ENCODE measurements at regions not wholly inside any gene's neighbourhood (a gene's known extent, or its start where the extent isn't known, plus 50 kb on each side); places are given as distances from the start of the nearest gene placed in this dataset.
"Not testable (repeated sequence)": the region's sequence is repeated elsewhere in the genome, so short reads cannot be mapped to it uniquely, and the experiment has no call there.

DNA sequence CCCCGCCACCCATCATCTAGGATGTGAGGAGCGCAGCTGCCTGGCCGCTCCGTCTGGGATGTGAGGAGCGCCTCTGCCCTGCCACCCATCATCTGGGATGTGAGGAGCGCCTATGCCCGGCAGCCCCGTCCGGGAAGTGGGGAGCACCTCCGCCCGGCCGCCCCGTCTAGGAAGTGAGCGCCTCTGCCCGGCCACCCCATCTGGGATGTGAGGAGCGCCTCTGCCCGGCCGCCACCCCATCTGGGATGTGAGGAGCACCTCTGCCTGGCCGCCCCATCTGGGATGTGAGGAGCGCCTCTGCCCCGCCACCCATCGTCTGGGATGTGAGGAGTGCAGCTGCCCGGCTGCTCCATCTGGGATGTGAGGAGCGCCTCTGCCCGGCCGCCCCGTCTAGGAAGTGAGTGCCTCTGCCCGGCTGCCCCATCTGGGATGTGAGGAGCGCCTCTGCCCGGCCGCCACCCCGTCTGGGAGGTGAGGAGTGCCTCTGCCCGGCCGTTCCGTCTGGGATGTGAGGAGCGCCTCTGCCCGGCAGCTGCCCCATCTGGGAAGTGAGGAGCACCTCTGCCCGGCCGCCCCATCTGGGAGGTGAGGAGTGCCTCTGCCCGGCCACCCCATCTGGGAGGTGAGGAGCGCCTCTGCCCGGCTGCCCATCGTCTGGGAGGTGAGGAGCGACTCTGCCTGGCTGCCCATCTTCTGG is 1086.5 kb downstream of the TYW1 start:
- DNase-seq (ENCODE audit: low read depth), result not testable (repeated sequence)

DNA sequence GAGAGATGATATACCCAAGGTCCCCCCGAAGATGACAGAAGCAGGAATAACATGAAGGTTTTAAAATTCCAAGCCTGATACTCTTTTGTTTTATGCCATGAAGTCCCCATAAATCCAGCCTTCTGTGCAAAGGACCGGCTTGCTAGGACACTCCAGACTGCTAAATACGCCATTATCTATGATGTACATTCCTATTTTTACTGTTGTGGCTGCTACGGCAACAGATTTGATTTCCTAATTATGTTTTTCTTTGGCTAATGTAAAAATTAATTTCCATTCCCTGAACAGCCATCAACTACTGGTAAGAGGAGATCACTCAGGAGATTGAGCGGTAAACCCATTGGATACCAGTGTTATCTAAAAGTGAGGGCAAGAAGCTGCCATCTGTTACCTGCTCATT is 1090.8 kb downstream of the TYW1 start:
- DNase-seq (ENCODE audit: low read depth), result no peak

DNA sequence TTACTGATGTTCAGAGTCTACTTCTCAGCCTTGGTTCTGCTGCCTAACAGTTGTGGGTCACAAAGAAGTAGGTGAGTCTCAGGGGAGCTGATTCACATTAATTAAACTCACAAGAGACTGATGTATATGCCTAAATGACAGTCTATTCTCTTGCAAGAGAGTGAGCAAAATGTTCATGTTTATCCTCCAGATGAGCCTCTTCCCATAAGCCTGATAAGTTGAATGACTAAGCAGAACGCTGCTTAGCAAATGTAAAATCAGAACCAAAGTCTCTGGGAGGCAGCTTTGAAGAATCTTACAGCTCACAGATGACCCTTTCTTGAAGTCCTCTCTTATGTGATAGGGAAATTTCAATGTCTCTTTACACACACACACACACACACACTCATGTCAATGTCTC is 1092.2 kb downstream of the TYW1 start:
- DNase-seq (ENCODE audit: low read depth), result no peak

DNA sequence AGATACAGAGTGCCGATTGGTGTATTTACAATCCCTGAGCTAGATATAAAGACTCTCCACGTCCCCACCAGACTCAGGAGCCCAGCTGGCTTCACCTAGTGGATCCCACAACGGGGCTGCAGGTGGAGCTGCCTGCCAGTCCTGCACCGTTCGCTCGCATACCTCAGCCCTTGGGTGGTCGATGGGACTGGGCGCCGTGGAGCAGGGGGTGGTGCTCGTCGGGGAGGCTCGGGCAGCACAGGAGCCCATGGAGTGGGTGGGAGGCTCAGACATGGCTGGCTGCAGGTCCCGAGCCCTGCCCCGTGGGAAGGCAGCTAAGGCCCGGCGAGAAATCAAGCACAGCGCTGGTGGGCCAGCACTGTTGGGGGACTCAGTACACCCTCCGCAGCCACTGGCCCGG is 1093.6 kb downstream of the TYW1 start:
- not testable (repeated sequence) for DNase-seq (ENCODE audit: low read depth)

DNA sequence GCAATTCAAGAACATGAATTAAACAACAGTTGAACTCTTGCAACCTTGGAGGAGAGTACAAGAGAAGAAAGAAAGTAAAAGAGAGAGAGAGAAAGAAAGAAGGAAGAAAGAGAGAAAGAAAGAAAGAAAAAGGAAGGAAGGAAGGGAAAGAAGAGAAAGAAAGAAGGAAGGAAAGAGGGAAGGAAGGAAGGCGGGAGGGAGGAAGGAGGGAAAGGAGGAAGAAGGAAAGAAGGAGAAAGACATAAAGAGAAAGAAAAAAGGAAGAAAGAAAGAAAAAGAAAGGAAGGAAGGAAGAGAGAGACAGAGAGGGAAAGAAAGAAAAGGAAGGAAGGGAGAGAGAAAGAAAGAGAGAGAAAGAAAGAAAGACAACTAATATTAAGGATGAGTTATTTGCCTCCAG is 1106.7 kb downstream of the TYW1 start:
- DNase-seq (ENCODE audit: low read depth), result no peak

DNA sequence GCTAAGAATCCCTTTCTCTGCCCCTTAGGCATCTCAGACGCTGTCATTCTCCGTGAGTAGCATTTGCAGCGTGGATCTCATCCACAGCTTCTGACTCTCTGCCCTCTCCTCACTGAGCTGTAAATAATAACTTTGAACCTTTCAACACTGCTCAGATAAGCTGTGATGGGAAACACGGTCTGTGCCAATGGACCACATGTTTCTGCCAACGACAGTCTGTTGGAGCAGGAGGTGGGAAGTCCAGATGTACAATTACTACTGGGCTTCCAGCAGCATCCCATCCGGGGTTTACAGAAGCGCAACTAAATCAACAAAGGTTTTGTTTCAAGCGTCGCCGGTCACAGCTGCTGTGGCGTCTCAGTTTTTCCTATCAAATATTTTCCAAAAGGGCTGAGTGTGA is 1110.6 kb downstream of the TYW1 start:
- DNase-seq (ENCODE audit: low read depth), result no peak

DNA sequence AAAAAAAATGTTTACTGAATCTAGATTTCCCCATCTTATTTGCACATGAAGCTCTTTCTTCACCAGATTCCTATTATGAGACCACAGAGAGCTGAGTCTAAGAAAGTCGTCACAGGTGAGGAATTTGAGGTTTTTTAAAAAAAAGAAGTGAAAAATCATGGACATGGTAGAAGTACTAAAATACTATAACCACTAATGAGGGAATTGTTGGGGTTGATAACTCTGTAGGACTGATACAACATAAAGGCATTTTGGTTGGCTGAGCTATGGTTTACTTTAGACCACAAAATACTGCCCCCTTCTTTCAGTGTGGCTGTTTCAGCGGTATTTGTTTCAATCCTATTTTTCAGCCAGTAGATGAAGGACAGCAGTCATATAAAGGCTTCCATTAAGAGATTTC is 1111.3 kb downstream of the TYW1 start:
- DNase-seq (ENCODE audit: low read depth), result no peak

DNA sequence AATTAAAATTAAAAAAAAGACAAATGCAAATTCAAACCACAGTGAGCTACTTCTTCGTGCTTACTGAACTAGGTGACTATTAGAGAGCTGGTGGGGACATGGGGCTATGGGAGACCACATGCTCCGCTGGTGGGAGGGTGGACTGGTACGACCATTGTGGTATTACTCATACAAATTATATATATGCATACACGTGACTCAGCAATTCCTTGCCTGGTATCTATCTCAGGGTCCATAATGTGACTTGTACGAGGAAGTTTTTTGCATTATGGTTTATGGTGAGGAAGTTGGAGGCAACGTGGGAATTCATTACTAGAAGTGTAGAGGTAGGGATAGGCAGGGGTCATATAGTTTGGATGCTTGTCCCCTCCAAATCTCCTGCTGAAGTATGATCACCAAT is 1112.7 kb downstream of the TYW1 start:
- no peak for DNase-seq (ENCODE audit: low read depth)

DNA sequence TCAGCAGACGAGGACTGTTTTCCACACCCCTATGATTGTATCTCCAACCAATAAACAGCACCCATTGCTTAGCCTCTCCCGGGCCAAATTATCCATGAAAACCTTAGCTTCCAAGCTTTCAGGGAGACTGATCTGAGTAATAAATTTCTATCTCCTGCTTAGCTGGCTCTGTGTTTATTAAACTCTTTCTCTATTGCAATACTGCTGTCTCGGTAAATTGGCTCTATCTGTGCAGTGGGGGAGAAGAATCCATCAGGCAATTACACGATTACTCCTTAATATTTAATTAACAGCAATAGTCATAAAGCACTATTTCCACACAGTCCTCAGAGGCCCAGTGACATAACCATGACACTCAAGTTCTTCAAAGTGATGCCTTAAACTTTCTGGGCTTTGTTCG is 1122.8 kb downstream of the TYW1 start:
- DNase-seq (ENCODE audit: low read depth), result no peak

DNA sequence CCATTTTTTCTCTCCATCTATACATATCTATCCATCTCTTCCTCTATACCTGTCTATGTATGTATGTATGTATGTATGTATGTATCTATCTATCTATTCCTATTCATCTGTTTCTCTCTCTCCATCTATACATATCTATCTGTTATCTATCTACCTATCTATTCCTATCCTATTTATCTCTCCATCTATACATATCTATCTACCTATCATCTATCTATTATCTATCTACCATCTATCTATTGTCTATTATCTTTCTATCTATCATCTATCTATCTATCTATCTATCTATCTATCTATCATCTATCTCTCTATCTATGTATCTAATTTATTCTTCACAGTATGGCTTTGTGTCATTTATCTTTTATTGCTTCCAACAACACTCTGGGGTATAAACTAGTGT is 1124.4 kb downstream of the TYW1 start:
- no peak for DNase-seq (ENCODE audit: low read depth)

DNA sequence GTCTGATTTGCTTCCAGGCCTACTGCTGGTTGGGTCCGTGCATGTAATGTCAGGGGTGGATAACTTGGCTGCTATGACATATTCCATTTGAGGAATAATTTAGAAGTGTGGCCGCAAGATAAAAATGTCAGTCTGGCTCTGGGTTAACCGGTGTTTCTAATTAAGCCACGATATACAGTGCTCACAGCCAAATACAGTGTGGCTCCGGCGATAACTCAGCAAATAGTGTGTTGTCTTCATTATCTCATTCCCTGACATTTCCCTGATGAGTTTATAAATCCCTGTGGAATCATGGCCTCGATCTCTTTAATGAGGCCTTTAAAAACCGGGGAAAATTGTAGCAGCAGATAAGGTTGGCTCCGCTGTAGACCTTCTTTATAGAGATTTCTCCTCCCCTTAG is 1125.0 kb downstream of the TYW1 start:
- no peak for DNase-seq (ENCODE audit: low read depth)

DNA sequence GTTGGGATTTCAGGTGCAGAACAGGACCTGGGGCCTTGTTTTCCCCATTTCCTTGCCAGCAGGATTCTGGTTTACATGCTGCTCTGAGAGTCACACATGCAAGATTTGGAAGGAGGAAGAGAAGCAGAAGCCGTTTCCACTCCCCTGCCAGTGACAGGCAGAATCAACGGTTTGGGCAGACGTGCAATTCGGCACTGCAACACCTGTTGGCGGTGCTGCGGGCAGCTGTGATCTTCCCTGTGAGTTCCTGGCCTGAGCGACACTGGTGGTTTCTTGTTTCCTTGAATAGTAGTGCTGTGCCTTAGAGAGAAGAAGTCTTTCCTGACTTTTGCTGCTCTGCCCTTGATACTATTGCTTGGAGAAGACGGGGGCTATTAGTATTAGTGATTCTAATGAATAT is 1126.2 kb downstream of the TYW1 start:
- DNase-seq (ENCODE audit: low read depth), result no peak

DNA sequence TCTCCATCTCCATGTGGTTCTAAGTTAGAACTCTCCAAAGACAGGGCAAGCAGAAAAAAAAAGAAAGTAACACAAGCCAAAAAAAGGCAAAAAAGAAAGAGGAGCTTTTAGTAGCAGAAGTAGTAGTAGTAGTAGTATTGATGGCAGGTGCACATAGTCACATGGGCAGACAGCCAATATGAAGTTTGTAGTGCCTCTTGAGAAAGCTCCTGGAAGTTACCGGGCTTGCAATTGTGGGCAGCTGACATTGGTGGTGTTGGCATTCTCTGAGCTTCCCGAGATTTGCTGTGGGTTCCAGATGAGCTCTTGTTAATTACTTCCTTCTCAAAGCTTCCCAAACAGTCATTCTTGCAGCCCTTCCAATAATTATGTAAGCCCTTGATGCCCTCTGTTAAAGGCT is 1128.5 kb downstream of the TYW1 start:
- DNase-seq (ENCODE audit: low read depth), result no peak

DNA sequence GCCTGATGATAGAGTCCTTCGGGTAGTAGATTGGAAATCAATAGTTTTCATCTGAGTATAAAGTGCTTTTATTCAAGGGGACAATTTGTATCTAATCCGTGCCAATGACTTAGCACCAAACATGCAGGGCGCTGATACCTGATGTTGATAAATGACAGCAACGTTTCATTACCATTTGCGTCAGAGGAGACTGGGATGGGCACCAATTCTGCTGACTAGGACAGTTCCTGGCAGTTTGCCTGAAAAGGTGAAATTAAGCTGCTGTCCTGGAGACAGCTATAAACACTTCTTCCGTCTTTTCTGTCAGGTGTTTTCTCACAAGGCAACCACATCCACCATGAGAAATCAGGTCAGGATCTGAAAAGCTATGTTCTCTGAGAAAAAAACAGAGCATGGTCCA is 1136.4 kb downstream of the TYW1 start:
- DNase-seq (ENCODE audit: low read depth), result no peak

DNA sequence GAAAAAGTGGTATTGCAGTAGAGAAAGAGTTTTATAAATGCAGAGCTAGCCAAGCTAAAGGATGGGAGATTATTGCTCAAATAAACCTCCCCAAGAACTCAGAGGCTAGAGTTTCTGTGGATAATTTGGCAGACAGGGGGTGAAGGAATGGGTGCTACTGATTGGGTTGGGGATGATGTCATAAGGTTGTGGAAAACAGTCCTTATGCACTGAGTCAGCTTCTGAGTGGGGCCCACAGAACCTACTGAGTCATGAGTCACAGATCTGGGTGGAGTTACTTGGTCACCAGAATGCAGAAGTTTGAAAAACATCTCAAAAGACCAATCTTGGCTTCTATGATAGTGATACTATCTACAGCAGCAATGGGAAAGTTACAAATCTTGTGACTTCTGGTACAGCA is 1146.7 kb downstream of the TYW1 start:
- no peak for DNase-seq (ENCODE audit: low read depth)

DNA sequence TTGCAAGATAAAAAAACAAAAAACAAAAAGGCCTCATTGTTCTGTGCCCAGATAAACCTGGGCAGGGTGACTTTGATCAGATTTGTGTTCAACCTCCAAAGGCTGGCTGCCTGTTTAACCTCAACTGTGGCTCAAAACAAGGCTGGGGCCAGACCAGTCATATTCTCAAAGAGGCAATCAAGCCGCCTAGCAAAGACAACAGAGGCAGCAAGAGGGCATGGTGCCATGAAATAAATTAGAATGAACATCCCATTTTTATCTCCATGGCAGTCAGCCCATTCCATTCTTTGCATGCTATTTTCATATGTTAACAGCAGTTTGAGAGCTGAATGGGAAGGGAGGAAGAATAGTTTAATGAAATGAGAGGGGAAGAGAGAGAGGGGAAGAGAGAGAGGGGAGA is 1150.3 kb downstream of the TYW1 start:
- no peak for DNase-seq (ENCODE audit: low read depth)

DNA sequence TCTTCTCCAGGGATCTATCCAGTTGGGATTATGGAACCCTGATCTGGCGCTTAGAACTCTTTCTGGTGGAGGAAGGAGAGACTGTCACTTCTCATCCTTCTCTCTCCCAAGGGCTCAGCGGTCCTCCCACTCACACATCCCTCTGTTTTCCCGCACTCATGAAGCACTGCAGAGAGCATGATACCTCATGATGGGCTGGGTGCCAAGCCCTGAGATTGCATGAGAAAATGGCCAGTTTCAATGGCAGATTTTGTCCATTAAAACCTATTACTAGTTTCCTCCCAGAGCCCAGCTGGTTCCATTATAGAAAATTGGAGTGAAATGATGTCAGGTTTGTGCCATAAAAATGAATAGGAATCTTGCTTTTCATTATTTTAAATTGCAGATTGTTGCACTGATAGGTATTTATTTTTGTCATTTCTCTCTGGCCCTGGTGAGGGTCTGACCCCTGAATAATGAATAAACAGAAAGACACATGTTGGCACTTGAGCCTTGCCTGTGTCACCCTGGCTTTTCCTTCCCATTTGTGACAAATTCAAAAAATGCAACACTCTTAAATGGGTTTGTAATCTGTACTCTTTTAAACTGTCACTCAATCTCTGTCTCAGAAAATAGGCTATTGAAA is 1151.1 kb downstream of the TYW1 start:
- DNase-seq (ENCODE audit: low read depth), result no peak

DNA sequence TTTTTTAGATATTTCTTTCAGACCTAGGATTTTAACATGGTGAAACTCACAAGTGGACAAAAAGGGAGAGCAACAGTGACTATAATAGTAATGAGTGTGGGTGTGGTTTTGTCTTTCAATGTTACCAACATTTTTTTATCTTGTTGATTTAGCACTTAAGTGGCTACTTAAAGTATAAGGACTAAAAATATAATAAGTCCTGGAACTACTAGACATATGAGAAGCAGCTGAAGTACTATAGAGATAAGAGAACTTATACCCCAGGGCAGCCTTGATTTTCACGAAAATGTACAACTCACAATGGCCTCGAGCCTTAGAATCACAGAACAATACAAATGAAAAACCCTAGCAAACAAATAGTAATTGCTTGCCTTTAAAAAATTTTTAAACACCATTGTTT is 1151.8 kb downstream of the TYW1 start:
- DNase-seq (ENCODE audit: low read depth), result no peak

DNA sequence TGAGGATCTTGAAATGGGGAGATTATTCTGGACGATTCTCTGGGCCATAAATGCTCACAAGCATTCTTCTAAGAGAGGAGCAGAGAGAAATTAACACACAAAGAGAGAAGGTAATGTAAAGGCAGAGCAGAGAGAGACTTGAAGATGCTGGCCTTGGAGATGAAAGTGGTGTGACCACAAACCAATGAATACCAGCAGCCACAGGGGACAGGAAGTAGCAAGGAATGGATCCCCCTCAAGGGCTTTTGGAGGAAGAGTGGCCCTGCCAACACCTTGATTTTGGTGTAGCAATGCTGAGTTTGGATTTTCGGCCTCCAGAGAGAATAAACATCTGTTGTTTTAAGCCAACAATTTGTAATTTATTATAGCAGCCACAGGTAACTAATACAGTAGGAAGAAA is 1155.6 kb downstream of the TYW1 start:
- no peak for DNase-seq (ENCODE audit: low read depth)

DNA sequence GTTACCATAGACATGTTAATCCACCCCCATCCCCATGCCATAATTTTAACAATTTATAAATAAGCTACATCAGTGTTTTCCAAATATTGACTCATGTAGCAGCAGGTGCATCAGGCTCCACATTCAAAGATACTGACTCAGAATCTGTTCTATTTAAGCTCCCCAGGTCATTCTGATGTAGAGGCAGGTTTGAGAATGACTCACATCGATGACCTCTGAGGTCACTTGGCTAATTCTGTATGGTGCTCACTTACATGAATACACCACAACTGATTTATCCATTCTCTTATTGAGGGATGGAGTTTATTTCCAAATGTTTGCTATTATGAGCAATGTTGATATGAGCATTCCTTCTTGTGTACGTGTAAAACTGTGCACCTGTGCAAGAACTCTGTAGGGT is 1159.0 kb downstream of the TYW1 start:
- DNase-seq (ENCODE audit: low read depth), result no peak

DNA sequence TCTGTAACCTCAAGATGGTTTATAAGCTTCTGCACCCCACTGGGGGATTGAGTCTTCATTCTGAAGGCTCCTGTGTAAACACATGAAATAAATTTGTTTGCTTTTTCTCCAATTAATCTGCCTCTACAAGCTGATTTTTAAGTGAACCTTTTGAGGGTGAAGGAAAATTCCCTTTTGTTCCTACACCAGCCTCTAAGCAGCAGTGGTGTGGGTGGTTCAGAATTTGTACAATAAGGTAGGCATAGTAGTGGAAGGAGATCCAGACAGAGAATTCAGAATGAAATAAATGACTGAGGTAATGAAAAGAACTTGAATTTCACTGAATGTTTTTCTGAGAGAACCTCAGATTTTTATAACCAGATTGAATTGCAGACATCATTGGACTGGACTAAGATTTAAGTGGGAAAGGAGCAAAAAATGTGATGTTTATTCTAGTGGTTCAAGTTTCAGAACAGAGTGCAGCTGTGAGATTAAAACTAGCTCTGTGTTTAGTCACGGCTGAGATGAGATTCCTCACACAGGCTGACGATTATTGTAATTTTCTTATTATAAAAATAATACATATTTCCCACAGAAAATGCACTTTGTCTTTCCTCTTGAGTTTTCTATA is 1162.2 kb downstream of the TYW1 start:
- no peak for DNase-seq (ENCODE audit: low read depth)

DNA sequence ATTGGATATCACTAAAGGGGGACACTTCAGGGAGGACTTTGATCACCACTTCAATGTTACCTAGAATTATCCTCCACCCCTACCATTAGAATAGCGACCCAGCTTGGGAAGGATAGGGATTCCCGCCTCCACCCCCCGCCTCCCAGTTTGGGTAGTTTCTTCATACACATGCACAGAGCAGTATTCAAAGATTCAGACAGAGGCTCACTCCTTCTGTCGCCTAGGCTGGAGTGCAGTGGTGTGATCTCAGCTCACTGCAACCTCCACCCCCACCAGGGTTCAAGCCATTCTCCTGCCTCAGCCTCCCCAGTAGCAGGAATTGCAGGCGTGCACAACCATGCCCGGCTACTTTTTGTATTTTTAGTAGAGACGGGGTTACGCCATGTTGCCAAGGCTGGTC is 1166.1 kb downstream of the TYW1 start:
- no peak for DNase-seq (ENCODE audit: low read depth)

DNA sequence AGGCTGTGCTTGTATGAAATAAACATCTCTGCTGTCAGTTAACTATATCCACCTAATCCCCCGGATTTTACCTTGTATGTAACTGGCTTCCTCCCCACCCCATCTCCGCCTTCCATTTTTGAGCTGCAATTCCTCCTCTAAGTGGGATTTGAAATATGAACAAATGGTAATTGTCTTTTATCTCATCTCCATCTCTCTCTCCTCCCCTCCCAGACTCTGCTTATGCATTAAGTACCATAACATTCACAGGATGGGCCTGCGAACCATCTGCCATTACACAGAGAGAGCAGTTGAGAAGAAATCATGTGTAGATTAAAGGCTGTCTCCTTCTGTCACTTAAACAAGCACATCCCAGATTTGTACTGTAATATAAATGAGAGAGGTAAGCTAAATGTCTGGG is 1169.9 kb downstream of the TYW1 start:
- no peak for DNase-seq (ENCODE audit: low read depth)

DNA sequence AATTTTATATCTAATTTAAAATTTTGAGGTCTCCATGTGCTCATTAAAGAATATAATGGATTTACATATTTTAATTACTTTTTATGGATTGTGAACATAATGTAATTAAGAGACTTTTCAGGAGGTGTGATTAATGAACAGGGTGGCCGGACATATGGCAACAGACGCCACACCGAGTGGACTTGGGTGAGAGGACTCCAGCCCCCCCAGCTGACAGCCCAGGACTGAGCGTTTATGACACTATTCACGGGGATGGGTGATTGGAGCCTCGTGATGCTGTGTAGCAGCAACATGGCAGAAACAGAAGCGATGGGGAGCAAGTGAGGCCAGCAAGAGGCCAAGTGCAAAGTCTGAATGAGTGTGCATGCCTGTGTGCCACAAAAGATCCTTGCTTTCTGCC is 1176.9 kb downstream of the TYW1 start:
- no peak for DNase-seq (ENCODE audit: low read depth)

Measured in fibroblast of gingiva (primary cell).